ENCODE measurements at regions not wholly inside any gene's neighbourhood (a gene's known extent, or its start where the extent isn't known, plus 50 kb on each side); places are given as distances from the start of the nearest gene placed in this dataset.
"Not testable (repeated sequence)": the region's sequence is repeated elsewhere in the genome, so short reads cannot be mapped to it uniquely, and the experiment has no call there.

- H3K9me3 ChIP-seq (ENCODE audit: control insufficient read depth, low read length) = no peaks in the 10 kb centered on the region
- intact Hi-C loops (cut with DNase I) = no loop called here
- H3K27ac ChIP-seq (ENCODE audit: low read depth in 1 of 2, low read length in 2 of 2) = no peak overlapping the region
- 91 to 98% methylated on average over 3 of the region's 3 CpGs for WGBS, 2 donors
- no peaks in the 10 kb centered on the region for H3K4me1 ChIP-seq (ENCODE audit: control insufficient read depth in 1 of 2, insufficient read depth in 2 of 2, low read length in 2 of 2)
- H3K36me3 ChIP-seq (ENCODE audit: control insufficient read depth in 1 of 2, insufficient read depth in 2 of 2, low read length in 1 of 2) = no peaks in the 10 kb centered on the region
- no peak overlapping the region for H3K4me3 ChIP-seq (ENCODE audit: low read length in 2 of 2)
- DNase-seq (no peak), ATAC-seq (ENCODE audit: low FRiP score) (no peak)
- H3K27me3 ChIP-seq (ENCODE audit: control insufficient read depth in 1 of 2, insufficient read depth in 2 of 2, low read length in 1 of 2) = no peaks in the 10 kb centered on the region
Measured at GRCh38 chr14:35202195-35202594, 79.8 kb downstream of the PRORP start.

GRCh38 chr14:35205737-35206136 is 83.4 kb downstream of the PRORP start:
- no peaks in the 10 kb centered on the region for H3K4me1 ChIP-seq (ENCODE audit: control insufficient read depth in 1 of 2, insufficient read depth in 2 of 2, low read length in 2 of 2)
- 84 to 90% methylated on average over 2 of the region's 2 CpGs for WGBS, 2 donors
- no peak for ATAC-seq (ENCODE audit: low FRiP score)

GRCh38 chr14:35211067-35211466 is 81.1 kb upstream of the PSMA6 start:
- ATAC-seq (ENCODE audit: low FRiP score) (no peak), DNase-seq (no peak)
- H3K9me3 ChIP-seq (ENCODE audit: control insufficient read depth, low read length) = no peaks in the 10 kb centered on the region
- H3K4me1 ChIP-seq (ENCODE audit: control insufficient read depth in 1 of 2, insufficient read depth in 2 of 2, low read length in 2 of 2) = no peaks in the 10 kb centered on the region
- H3K4me3 ChIP-seq (ENCODE audit: low read length in 2 of 2) = no peak overlapping the region
- no peak overlapping the region for H3K27ac ChIP-seq (ENCODE audit: low read depth in 1 of 2, low read length in 2 of 2)
- 89 to 91% methylated on average over 2 of the region's 2 CpGs for WGBS, 2 donors
- no peaks in the 10 kb centered on the region for H3K36me3 ChIP-seq (ENCODE audit: control insufficient read depth in 1 of 2, insufficient read depth in 2 of 2, low read length in 1 of 2)
- H3K27me3 ChIP-seq (ENCODE audit: control insufficient read depth in 1 of 2, insufficient read depth in 2 of 2, low read length in 1 of 2) = no peaks in the 10 kb centered on the region
- intact Hi-C loops (cut with DNase I) = loop anchor here in 1 of 2 donors (10.0 kb wide), 1 partner anchor 66 kb away; no protein-coding TSS in a partner anchor

More at GRCh38 chr14:35205737-35206136, 83.4 kb downstream of the PRORP start:
- H3K36me3 ChIP-seq (ENCODE audit: control insufficient read depth in 1 of 2, insufficient read depth in 2 of 2, low read length in 1 of 2) = no peaks in the 10 kb centered on the region
- no peak overlapping the region for H3K4me3 ChIP-seq (ENCODE audit: low read length in 2 of 2)
- no peaks in the 10 kb centered on the region for H3K9me3 ChIP-seq (ENCODE audit: control insufficient read depth, low read length)
- H3K27ac ChIP-seq (ENCODE audit: low read depth in 1 of 2, low read length in 2 of 2) = no peak overlapping the region
- H3K27me3 ChIP-seq (ENCODE audit: control insufficient read depth in 1 of 2, insufficient read depth in 2 of 2, low read length in 1 of 2) = no peaks in the 10 kb centered on the region
- intact Hi-C loops (cut with DNase I) = no loop called here
- DNase-seq = no peak

- H3K36me3 ChIP-seq (ENCODE audit: control insufficient read depth in 1 of 2, insufficient read depth in 2 of 2, low read length in 1 of 2) = no peaks in the 10 kb centered on the region
- H3K27ac ChIP-seq (ENCODE audit: low read depth in 1 of 2, low read length in 2 of 2) = no peak overlapping the region
- intact Hi-C loops (cut with DNase I) = loop anchor here in 1 of 2 donors (10.0 kb wide), 1 partner anchor 68 kb away; no protein-coding TSS in a partner anchor
- no peaks in the 10 kb centered on the region for H3K4me1 ChIP-seq (ENCODE audit: control insufficient read depth in 1 of 2, insufficient read depth in 2 of 2, low read length in 2 of 2)
- DNase-seq (no peak), ATAC-seq (ENCODE audit: low FRiP score) (no peak)
- 75 to 83% methylated on average over 3 of the region's 3 CpGs for WGBS, 2 donors
- H3K4me3 ChIP-seq (ENCODE audit: low read length in 2 of 2) = no peak overlapping the region
- no peaks in the 10 kb centered on the region for H3K9me3 ChIP-seq (ENCODE audit: control insufficient read depth, low read length)
- no peaks in the 10 kb centered on the region for H3K27me3 ChIP-seq (ENCODE audit: control insufficient read depth in 1 of 2, insufficient read depth in 2 of 2, low read length in 1 of 2)
Measured at GRCh38 chr14:35212471-35213142, 79.6 kb upstream of the PSMA6 start.

- Histone ChIP-seq H3K4me1 (ENCODE audit: control insufficient read depth in 1 of 2, insufficient read depth in 2 of 2, low read length in 2 of 2) (no peaks in the 10 kb centered on the region), H3K27ac (ENCODE audit: low read depth in 1 of 2, low read length in 2 of 2) (no peak overlapping the region), H3K9me3 (ENCODE audit: control insufficient read depth, low read length) (no peaks in the 10 kb centered on the region), H3K27me3 (ENCODE audit: control insufficient read depth in 1 of 2, insufficient read depth in 2 of 2, low read length in 1 of 2) (no peaks in the 10 kb centered on the region), H3K4me3 (ENCODE audit: low read length in 2 of 2) (no peak overlapping the region), H3K36me3 (ENCODE audit: control insufficient read depth in 1 of 2, insufficient read depth in 2 of 2, low read length in 1 of 2) (no peaks in the 10 kb centered on the region)
- 82 to 86% methylated on average over 6 of the region's 6 CpGs for WGBS, 2 donors
- ATAC-seq (ENCODE audit: low FRiP score) (no peak), DNase-seq (no peak)
- intact Hi-C loops (cut with DNase I) = loop anchor here in 1 of 2 donors (10.0 kb wide), 1 partner anchor 68 kb away; no protein-coding TSS in a partner anchor
Measured at GRCh38 chr14:35213143-35213788, 78.9 kb upstream of the PSMA6 start.

- Histone ChIP-seq H3K4me1 (ENCODE audit: control insufficient read depth in 1 of 2, insufficient read depth in 2 of 2, low read length in 2 of 2) (no peaks in the 10 kb centered on the region), H3K9me3 (ENCODE audit: control insufficient read depth, low read length) (no peaks in the 10 kb centered on the region), H3K4me3 (ENCODE audit: low read length in 2 of 2) (no peak overlapping the region), H3K27me3 (ENCODE audit: control insufficient read depth in 1 of 2, insufficient read depth in 2 of 2, low read length in 1 of 2) (no peaks in the 10 kb centered on the region), H3K27ac (ENCODE audit: low read depth in 1 of 2, low read length in 2 of 2) (no peak overlapping the region), H3K36me3 (ENCODE audit: control insufficient read depth in 1 of 2, insufficient read depth in 2 of 2, low read length in 1 of 2) (no peaks in the 10 kb centered on the region)
- intact Hi-C loops (cut with DNase I) = loop anchor here (2.0 to 10.0 kb wide), 3 partner anchors 69 to 201 kb away; no protein-coding TSS in a partner anchor
- DNase-seq (no peak), ATAC-seq (ENCODE audit: low FRiP score) (no peak)
Measured at GRCh38 chr14:35213869-35214387, 78.3 kb upstream of the PSMA6 start.

- not testable (repeated sequence) for DNase-seq; ATAC-seq (ENCODE audit: low FRiP score); H3K27ac ChIP-seq (ENCODE audit: low read depth in 1 of 2, low read length in 2 of 2); H3K36me3 ChIP-seq (ENCODE audit: control insufficient read depth in 1 of 2, insufficient read depth in 2 of 2, low read length in 1 of 2); H3K27me3 ChIP-seq (ENCODE audit: control insufficient read depth in 1 of 2, insufficient read depth in 2 of 2, low read length in 1 of 2); H3K4me3 ChIP-seq (ENCODE audit: low read length in 2 of 2); H3K9me3 ChIP-seq (ENCODE audit: control insufficient read depth, low read length); H3K4me1 ChIP-seq (ENCODE audit: control insufficient read depth in 1 of 2, insufficient read depth in 2 of 2, low read length in 2 of 2)
- intact Hi-C loops (cut with DNase I) = loop anchor here (2.0 to 10.0 kb wide), 3 partner anchors 70 to 200 kb away; no protein-coding TSS in a partner anchor
- 78 to 90% methylated on average over 4 of the region's 4 CpGs for WGBS, 2 donors
Measured at GRCh38 chr14:35214402-35214801, 77.8 kb upstream of the PSMA6 start.

GRCh38 chr14:35215110-35215813 is 76.9 kb upstream of the PSMA6 start:
- no peaks in the 10 kb centered on the region for H3K27me3 ChIP-seq (ENCODE audit: control insufficient read depth in 1 of 2, insufficient read depth in 2 of 2, low read length in 1 of 2)
- H3K9me3 ChIP-seq (ENCODE audit: control insufficient read depth, low read length) = no peaks in the 10 kb centered on the region
- H3K4me3 ChIP-seq (ENCODE audit: low read length in 2 of 2) = no peak overlapping the region
- H3K4me1 ChIP-seq (ENCODE audit: control insufficient read depth in 1 of 2, insufficient read depth in 2 of 2, low read length in 2 of 2) = no peaks in the 10 kb centered on the region
- peaks cover 0 to 2% of the 10 kb centered on the region in 2 donors for H3K36me3 ChIP-seq (ENCODE audit: control insufficient read depth in 1 of 2, insufficient read depth in 2 of 2, low read length in 1 of 2)
- H3K27ac ChIP-seq (ENCODE audit: low read depth in 1 of 2, low read length in 2 of 2) = no peak overlapping the region
- DNase-seq (no peak), ATAC-seq (ENCODE audit: low FRiP score) (no peak)
- 65 to 71% methylated on average over 5 of the region's 5 CpGs for WGBS, 2 donors
- intact Hi-C loops (cut with DNase I) = loop anchor here (2.0 to 10.0 kb wide), 3 partner anchors 70 to 200 kb away; no protein-coding TSS in a partner anchor
